Stomach (tissue), 4 donors: ENCODE measurements at regions not wholly inside any gene's neighbourhood (a gene's known extent, or its start where the extent isn't known, plus 50 kb on each side); places are given as distances from the start of the nearest gene placed in this dataset.

Experiments
- EP300 ChIP-seq: sonication (generic); formaldehyde crosslinking; IDR thresholded peaks from one replicate; pipeline ENCODE4 v1.6.1; 2017; ENCODE audit warnings: antibody characterized with exemption
- POLR2A ChIP-seq, 4 donors: fragments of 450-650 bp; IDR thresholded peaks; one replicate each; pipeline ENCODE4 v1.6.1; 2016; ENCODE audit warnings: antibody characterized with exemption in 4 of 4, control low read depth in 2 of 4, mild to moderate bottlenecking in 1 of 4, moderate library complexity in 1 of 4

GRCh38 chr2:2569306-2569705 lies 238.2 kb upstream of the MYT1L start:
- TF ChIP-seq POLR2A (IDR thresholded peaks at IDR 0.05) (no peak), EP300 (no peak)
